ENCODE measurements at regions not wholly inside any gene's neighbourhood (a gene's known extent, or its start where the extent isn't known, plus 50 kb on each side); places are given as distances from the start of the nearest gene placed in this dataset.

- WGBS, 3 donors, result 39 to 67% (median 59%) methylated on average over 7 of the region's 7 CpGs
- FAIRE-seq (no peak), DNase-seq (no peak)
- Histone ChIP-seq H3K27me3 (ENCODE audit: control insufficient read depth in 3 of 3, insufficient read depth in 3 of 3, low read length in 3 of 3) (peaks cover 0 to 2% (median 0%) of the 10 kb centered on the region in 3 donors), H3K9me3 (ENCODE audit: control insufficient read depth in 2 of 2, insufficient read depth in 1 of 2, low read depth in 1 of 2, low read length in 1 of 2) (no peaks in the 10 kb centered on the region), H3K36me3 (ENCODE audit: control insufficient read depth in 3 of 3, insufficient read depth in 2 of 3, low read depth in 1 of 3, low read length in 3 of 3) (no peaks in the 10 kb centered on the region), H3K27ac (ENCODE audit: low read depth in 1 of 3, low read length in 2 of 3) (no peak overlapping the region), H3K4me1 (ENCODE audit: control insufficient read depth in 3 of 3, insufficient read depth in 2 of 3, low read depth in 1 of 3, low read length in 2 of 3) (no peaks in the 10 kb centered on the region), H3K4me3 (ENCODE audit: low read depth in 1 of 3, low read length in 3 of 3) (no peak overlapping the region)
Observed at GRCh38 chr15:52924630-52925029, 134.5 kb upstream of the ONECUT1 start.

DNA sequence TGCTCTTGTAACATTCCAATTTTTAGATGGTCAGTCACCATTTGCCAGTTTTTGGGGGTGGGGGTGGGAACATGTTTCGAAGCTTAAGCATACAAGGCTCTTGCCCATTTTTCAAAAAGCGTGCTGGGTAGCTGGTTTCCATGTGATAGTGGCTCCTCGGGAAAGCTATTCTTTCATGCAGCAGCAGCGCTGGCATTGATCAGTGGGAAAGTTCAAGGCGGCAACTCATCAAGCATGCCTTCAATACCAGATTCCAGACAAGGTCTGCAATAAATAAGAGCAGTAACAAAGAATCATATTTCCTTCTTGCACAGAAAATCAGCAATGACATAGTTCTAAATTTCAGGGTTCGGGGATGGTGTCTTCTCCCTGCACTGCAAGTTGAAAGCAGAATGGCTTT, 133.5 kb upstream of the ONECUT1 start:
- Histone ChIP-seq H3K4me1 (ENCODE audit: control insufficient read depth in 3 of 3, insufficient read depth in 2 of 3, low read depth in 1 of 3, low read length in 2 of 3) (no peaks in the 10 kb centered on the region), H3K4me3 (ENCODE audit: low read depth in 1 of 3, low read length in 3 of 3) (no peak overlapping the region), H3K36me3 (ENCODE audit: control insufficient read depth in 3 of 3, insufficient read depth in 2 of 3, low read depth in 1 of 3, low read length in 3 of 3) (no peaks in the 10 kb centered on the region), H3K27ac (ENCODE audit: low read depth in 1 of 3, low read length in 2 of 3) (no peak overlapping the region), H3K27me3 (ENCODE audit: control insufficient read depth in 3 of 3, insufficient read depth in 3 of 3, low read length in 3 of 3) (peaks cover 0 to 2% (median 0%) of the 10 kb centered on the region in 3 donors), H3K9me3 (ENCODE audit: control insufficient read depth in 2 of 2, insufficient read depth in 1 of 2, low read depth in 1 of 2, low read length in 1 of 2) (no peaks in the 10 kb centered on the region)
- no peak for DNase-seq
- FAIRE-seq, result no peak
- WGBS, 3 donors, result 42 to 72% (median 58%) methylated on average over 6 of the region's 6 CpGs

- no peak for DNase-seq
- no peak overlapping the region for H3K4me3 ChIP-seq (ENCODE audit: low read depth in 1 of 3, low read length in 3 of 3)
- no peaks in the 10 kb centered on the region for H3K4me1 ChIP-seq (ENCODE audit: control insufficient read depth in 3 of 3, insufficient read depth in 2 of 3, low read depth in 1 of 3, low read length in 2 of 3)
- 78 to 83% (median 80%) methylated on average over 7 of the region's 7 CpGs for WGBS, 3 donors
- H3K9me3 ChIP-seq (ENCODE audit: control insufficient read depth in 2 of 2, insufficient read depth in 1 of 2, low read depth in 1 of 2, low read length in 1 of 2), result no peaks in the 10 kb centered on the region
- FAIRE-seq, result no peak
- H3K36me3 ChIP-seq (ENCODE audit: control insufficient read depth in 3 of 3, insufficient read depth in 2 of 3, low read depth in 1 of 3, low read length in 3 of 3), result no peaks in the 10 kb centered on the region
- H3K27ac ChIP-seq (ENCODE audit: low read depth in 1 of 3, low read length in 2 of 3), result no peak overlapping the region
- H3K27me3 ChIP-seq (ENCODE audit: control insufficient read depth in 3 of 3, insufficient read depth in 3 of 3, low read length in 3 of 3), result peaks cover 0 to 2% (median 0%) of the 10 kb centered on the region in 3 donors
Observed at GRCh38 chr15:52922871-52923270, 132.7 kb upstream of the ONECUT1 start.

DNA sequence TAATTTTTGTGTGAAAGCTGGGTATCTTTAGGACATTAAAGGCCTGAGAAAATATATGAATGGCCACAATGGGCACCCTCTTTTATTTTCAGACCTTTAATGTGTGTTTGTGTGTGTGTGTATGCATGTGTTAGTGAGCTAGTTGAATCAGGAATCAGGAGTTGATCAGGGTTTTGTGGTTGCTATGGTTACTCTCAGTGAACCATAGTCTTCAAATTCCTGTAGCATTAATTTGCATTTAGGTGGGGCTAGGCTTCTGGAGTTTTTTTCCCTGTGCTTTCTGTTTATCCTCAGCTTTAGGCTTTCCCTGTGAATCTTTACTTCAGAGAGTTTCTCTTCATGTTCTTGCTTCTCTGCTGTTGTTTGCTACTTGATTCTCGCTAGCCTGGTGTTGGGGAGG, 122.0 kb upstream of the ONECUT1 start:
- Histone ChIP-seq H3K27ac (ENCODE audit: low read depth in 1 of 3, low read length in 2 of 3) (no peak overlapping the region), H3K4me1 (ENCODE audit: control insufficient read depth in 3 of 3, insufficient read depth in 2 of 3, low read depth in 1 of 3, low read length in 2 of 3) (no peaks in the 10 kb centered on the region), H3K27me3 (ENCODE audit: control insufficient read depth in 3 of 3, insufficient read depth in 3 of 3, low read length in 3 of 3) (no peaks in the 10 kb centered on the region), H3K4me3 (ENCODE audit: low read depth in 1 of 3, low read length in 3 of 3) (no peak overlapping the region), H3K9me3 (ENCODE audit: control insufficient read depth in 2 of 2, insufficient read depth in 1 of 2, low read depth in 1 of 2, low read length in 1 of 2) (no peaks in the 10 kb centered on the region), H3K36me3 (ENCODE audit: control insufficient read depth in 3 of 3, insufficient read depth in 2 of 3, low read depth in 1 of 3, low read length in 3 of 3) (no peaks in the 10 kb centered on the region)
- 71 to 75% (median 72%) methylated on average over 1 of the region's 1 CpG for WGBS, 3 donors
- FAIRE-seq, result peak; percentile 15
- no peak for DNase-seq

GRCh38 chr15:52893338-52893737, 103.2 kb upstream of the ONECUT1 start:
- Histone ChIP-seq H3K4me3 (ENCODE audit: low read depth in 1 of 3, low read length in 3 of 3) (no peak overlapping the region), H3K4me1 (ENCODE audit: control insufficient read depth in 3 of 3, insufficient read depth in 2 of 3, low read depth in 1 of 3, low read length in 2 of 3) (no peaks in the 10 kb centered on the region), H3K27ac (ENCODE audit: low read depth in 1 of 3, low read length in 2 of 3) (no peak overlapping the region), H3K36me3 (ENCODE audit: control insufficient read depth in 3 of 3, insufficient read depth in 2 of 3, low read depth in 1 of 3, low read length in 3 of 3) (no peaks in the 10 kb centered on the region), H3K9me3 (ENCODE audit: control insufficient read depth in 2 of 2, insufficient read depth in 1 of 2, low read depth in 1 of 2, low read length in 1 of 2) (no peaks in the 10 kb centered on the region), H3K27me3 (ENCODE audit: control insufficient read depth in 3 of 3, insufficient read depth in 3 of 3, low read length in 3 of 3) (peaks cover 0 to 2% (median 0%) of the 10 kb centered on the region in 3 donors)
- 38 to 45% (median 40%) methylated on average over 3 of the region's 3 CpGs for WGBS, 3 donors
- DNase-seq (no peak), FAIRE-seq (no peak)

DNA sequence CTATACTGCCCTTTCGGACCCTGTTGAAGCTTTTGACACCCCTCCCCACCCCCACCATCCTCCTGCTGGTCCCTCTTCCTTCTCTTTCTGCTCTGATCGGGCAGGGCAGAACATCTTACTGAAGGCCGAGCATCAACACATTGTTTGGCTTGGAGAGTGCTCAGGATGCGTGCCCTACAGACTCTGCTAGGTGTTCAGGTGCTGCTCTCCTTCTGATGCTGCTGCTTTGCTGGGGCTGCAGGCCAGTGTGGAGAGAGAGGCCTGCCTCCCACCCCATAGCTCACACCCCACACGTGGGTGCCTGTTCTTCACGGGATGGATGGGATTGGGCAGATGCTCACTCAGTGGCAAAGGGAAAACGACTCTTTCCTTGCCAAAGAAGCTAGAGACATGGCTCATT, 89.8 kb upstream of the ONECUT1 start:
- no peak overlapping the region for H3K27ac ChIP-seq (ENCODE audit: low read depth in 1 of 3, low read length in 2 of 3)
- FAIRE-seq (no peak), DNase-seq (no peak)
- H3K4me3 ChIP-seq (ENCODE audit: low read depth in 1 of 3, low read length in 3 of 3), result no peak overlapping the region
- no peaks in the 10 kb centered on the region for H3K36me3 ChIP-seq (ENCODE audit: control insufficient read depth in 3 of 3, insufficient read depth in 2 of 3, low read depth in 1 of 3, low read length in 3 of 3)
- H3K27me3 ChIP-seq (ENCODE audit: control insufficient read depth in 3 of 3, insufficient read depth in 3 of 3, low read length in 3 of 3), result no peaks in the 10 kb centered on the region
- 45 to 51% (median 48%) methylated on average over 7 of the region's 7 CpGs for WGBS, 3 donors
- no peaks in the 10 kb centered on the region for H3K9me3 ChIP-seq (ENCODE audit: control insufficient read depth in 2 of 2, insufficient read depth in 1 of 2, low read depth in 1 of 2, low read length in 1 of 2)
- H3K4me1 ChIP-seq (ENCODE audit: control insufficient read depth in 3 of 3, insufficient read depth in 2 of 3, low read depth in 1 of 3, low read length in 2 of 3), result no peaks in the 10 kb centered on the region

DNA sequence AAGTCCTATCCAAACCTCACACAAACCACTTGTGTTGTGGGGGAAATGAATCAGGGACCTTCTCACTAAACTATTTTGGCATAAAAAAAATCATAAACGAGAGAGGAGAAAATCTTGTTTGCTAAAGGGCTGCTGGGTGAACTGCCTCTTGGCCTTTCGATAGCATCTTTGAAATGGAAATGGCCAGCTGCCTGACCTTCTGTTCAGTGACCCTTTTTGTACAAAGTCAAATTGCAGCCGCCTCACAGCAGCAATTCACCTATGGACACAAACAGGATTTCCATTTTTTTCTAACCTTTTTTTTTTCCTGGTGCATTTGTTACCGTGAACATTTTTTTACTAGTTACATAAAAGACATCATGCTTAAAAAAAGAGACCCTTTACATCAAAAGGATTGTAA, 89.0 kb upstream of the ONECUT1 start:
- Histone ChIP-seq H3K4me1 (ENCODE audit: control insufficient read depth in 3 of 3, insufficient read depth in 2 of 3, low read depth in 1 of 3, low read length in 2 of 3) (no peaks in the 10 kb centered on the region), H3K27me3 (ENCODE audit: control insufficient read depth in 3 of 3, insufficient read depth in 3 of 3, low read length in 3 of 3) (no peaks in the 10 kb centered on the region), H3K4me3 (ENCODE audit: low read depth in 1 of 3, low read length in 3 of 3) (no peak overlapping the region), H3K36me3 (ENCODE audit: control insufficient read depth in 3 of 3, insufficient read depth in 2 of 3, low read depth in 1 of 3, low read length in 3 of 3) (no peaks in the 10 kb centered on the region), H3K27ac (ENCODE audit: low read depth in 1 of 3, low read length in 2 of 3) (no peak overlapping the region), H3K9me3 (ENCODE audit: control insufficient read depth in 2 of 2, insufficient read depth in 1 of 2, low read depth in 1 of 2, low read length in 1 of 2) (no peaks in the 10 kb centered on the region)
- 42 to 63% (median 58%) methylated on average over 4 of the region's 4 CpGs for WGBS, 3 donors
- FAIRE-seq (no peak), DNase-seq (no peak)

DNA sequence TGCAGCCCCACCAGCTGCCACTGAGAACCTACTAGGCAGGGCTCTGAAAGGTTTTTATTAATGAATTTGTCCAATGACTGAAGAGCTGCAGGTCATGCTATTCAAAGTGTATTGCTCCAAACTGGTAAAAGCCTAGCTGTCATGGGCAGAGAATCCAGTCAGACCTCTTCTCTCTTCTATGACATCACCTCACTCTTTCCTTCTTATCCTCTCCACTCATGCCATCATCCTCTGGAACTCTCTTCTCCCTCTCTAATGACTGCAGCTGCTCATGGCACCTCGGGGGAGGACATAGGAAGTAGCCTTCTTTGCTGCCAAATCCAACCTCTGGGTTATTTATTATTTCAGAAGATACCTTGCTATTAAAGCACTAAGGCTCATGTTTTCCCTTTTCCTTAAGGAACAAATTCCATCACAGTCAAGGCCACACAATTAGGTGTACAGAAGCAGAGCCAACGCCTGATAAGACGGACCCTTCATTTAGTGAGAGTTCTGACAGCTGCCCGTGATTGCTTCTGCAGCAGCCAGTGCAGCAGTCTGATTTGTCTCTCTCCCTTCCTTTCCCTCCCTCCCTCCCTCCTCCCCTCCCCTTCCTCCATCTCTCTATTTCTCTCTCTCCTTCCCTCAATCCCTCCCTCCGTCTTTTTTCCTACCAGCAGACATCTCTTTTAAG, 87.0 kb upstream of the ONECUT1 start:
- no peaks in the 10 kb centered on the region for H3K9me3 ChIP-seq (ENCODE audit: control insufficient read depth in 2 of 2, insufficient read depth in 1 of 2, low read depth in 1 of 2, low read length in 1 of 2)
- no peak for FAIRE-seq
- no peak overlapping the region for H3K4me3 ChIP-seq (ENCODE audit: low read depth in 1 of 3, low read length in 3 of 3)
- no peak overlapping the region for H3K27ac ChIP-seq (ENCODE audit: low read depth in 1 of 3, low read length in 2 of 3)
- peaks cover 0 to 2% (median 0%) of the 10 kb centered on the region in 3 donors for H3K27me3 ChIP-seq (ENCODE audit: control insufficient read depth in 3 of 3, insufficient read depth in 3 of 3, low read length in 3 of 3)
- 22 to 39% (median 31%) methylated on average over 5 of the region's 5 CpGs for whole genome bisulfite sequencing, 3 donors
- H3K36me3 ChIP-seq (ENCODE audit: control insufficient read depth in 3 of 3, insufficient read depth in 2 of 3, low read depth in 1 of 3, low read length in 3 of 3), result no peaks in the 10 kb centered on the region
- H3K4me1 ChIP-seq (ENCODE audit: control insufficient read depth in 3 of 3, insufficient read depth in 2 of 3, low read depth in 1 of 3, low read length in 2 of 3), result no peaks in the 10 kb centered on the region
- DNase-seq, result no peak
